Activated naive CD8-positive, alpha-beta T cell treated with anti-CD3 and anti-CD28 coated beads, Interleukin-2, amount 50 U/mL, for 24 hours (primary cell): ENCODE measurements at regions not wholly inside any gene's neighbourhood (a gene's known extent, or its start where the extent isn't known, plus 50 kb on each side); places are given as distances from the start of the nearest gene placed in this dataset.
A peak's percentile ranks its signal among the peaks of the same experiment; 100 is the strongest.
"Not testable (repeated sequence)": the region's sequence is repeated elsewhere in the genome, so short reads cannot be mapped to it uniquely, and the experiment has no call there.

ENCODE experiments used
- ATAC-seq: fragments of 150-1000 bp; cut with Tn5 transposase; one replicate; pipeline ENCODE4 v1.10.0; 2021
- DNase-seq: peaks from one replicate; pipeline ENCODE4 v3.0.0; 2021
- H3K27ac Mint-ChIP-seq: one replicate; pipeline ENCODE4 v1.8.0; 2021; ENCODE audit warnings: mild to moderate bottlenecking, mixed read lengths
- H3K27me3 Mint-ChIP-seq: one replicate; pipeline ENCODE4 v1.8.0; 2021; ENCODE audit warnings: mixed read lengths
- H3K36me3 Mint-ChIP-seq: one replicate; pipeline ENCODE4 v1.8.0; 2021; ENCODE audit warnings: low read depth, mixed read lengths
- H3K4me1 Mint-ChIP-seq: one replicate; pipeline ENCODE4 v1.8.0; 2021; ENCODE audit warnings: mixed read lengths
- H3K4me3 Mint-ChIP-seq: one replicate; pipeline ENCODE4 v1.8.0; 2021; ENCODE audit warnings: mild to moderate bottlenecking, moderate library complexity, mixed read lengths
- H3K9me3 Mint-ChIP-seq: one replicate; pipeline ENCODE4 v1.8.0; 2021; ENCODE audit warnings: mixed read lengths

- H3K4me3 Mint-ChIP-seq = no peak overlapping the region
- no peak overlapping the region for H3K27ac Mint-ChIP-seq
- H3K36me3 Mint-ChIP-seq = no peaks in the 10 kb centered on the region
- ATAC-seq (no peak), DNase-seq (no peak)
- peaks cover 3% of the 10 kb centered on the region for H3K9me3 Mint-ChIP-seq
- no peaks in the 10 kb centered on the region for H3K27me3 Mint-ChIP-seq
- no peaks in the 10 kb centered on the region for H3K4me1 Mint-ChIP-seq
These were observed 1520.7 kb downstream of the BRD1 start for GRCh38 chr22:48306785-48307510.

DNA sequence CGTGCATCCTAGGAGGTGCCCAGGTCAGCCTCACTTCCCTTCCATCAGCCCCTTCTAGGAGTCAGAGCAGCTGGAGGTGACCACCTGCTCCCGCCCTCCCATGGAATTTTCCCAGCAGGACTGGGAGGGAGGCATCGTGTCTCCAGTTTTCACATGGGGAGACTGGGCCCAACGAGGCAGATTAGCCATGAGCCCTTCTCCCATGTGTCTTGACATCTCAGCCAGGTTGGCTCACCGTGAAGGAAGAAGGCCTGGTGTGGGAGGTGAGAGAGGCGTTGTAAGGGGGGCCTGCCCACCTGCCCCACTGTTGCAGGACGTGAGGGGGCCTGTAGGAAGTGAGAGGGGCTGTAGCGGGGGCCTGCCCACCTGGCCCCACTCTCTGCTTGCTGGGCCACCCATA is 1521.4 kb downstream of the BRD1 start:
- no peaks in the 10 kb centered on the region for H3K27me3 Mint-ChIP-seq
- no peaks in the 10 kb centered on the region for H3K9me3 Mint-ChIP-seq
- no peaks in the 10 kb centered on the region for H3K4me1 Mint-ChIP-seq
- no peak overlapping the region for H3K27ac Mint-ChIP-seq
- DNase-seq (no peak), ATAC-seq (no peak)
- H3K36me3 Mint-ChIP-seq = no peaks in the 10 kb centered on the region
- H3K4me3 Mint-ChIP-seq = no peak overlapping the region

- ATAC-seq (peak; percentile 16), DNase-seq (no peak)
- Mint-ChIP-seq H3K4me3 (no peak overlapping the region), H3K27me3 (no peaks in the 10 kb centered on the region), H3K27ac (no peak overlapping the region), H3K36me3 (no peaks in the 10 kb centered on the region), H3K4me1 (no peaks in the 10 kb centered on the region), H3K9me3 (no peaks in the 10 kb centered on the region)
These were observed 1521.9 kb downstream of the BRD1 start for GRCh38 chr22:48305726-48306235.

DNA sequence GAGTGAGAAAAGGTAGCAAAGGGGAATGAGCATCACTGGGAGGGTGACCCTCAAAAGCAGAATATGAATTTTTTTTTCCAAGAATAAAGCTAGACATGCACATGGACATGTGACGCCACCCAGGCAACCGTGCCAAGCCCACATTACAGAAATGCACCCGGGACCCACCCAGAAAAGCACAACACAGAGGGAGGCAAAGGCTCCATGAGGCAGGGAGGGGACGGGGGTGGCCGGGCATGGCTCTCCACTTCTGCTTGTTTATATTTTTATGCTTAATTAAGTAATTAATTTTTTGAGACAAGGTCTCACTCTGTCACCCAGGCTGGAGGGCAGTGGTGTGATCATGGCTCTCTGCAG is 1524.3 kb downstream of the BRD1 start:
- H3K27me3 Mint-ChIP-seq = no peaks in the 10 kb centered on the region
- no peaks in the 10 kb centered on the region for H3K4me1 Mint-ChIP-seq
- H3K27ac Mint-ChIP-seq = no peak overlapping the region
- H3K36me3 Mint-ChIP-seq = no peaks in the 10 kb centered on the region
- no peak for ATAC-seq
- no peak for DNase-seq
- H3K9me3 Mint-ChIP-seq = no peaks in the 10 kb centered on the region
- H3K4me3 Mint-ChIP-seq = no peak overlapping the region

DNA sequence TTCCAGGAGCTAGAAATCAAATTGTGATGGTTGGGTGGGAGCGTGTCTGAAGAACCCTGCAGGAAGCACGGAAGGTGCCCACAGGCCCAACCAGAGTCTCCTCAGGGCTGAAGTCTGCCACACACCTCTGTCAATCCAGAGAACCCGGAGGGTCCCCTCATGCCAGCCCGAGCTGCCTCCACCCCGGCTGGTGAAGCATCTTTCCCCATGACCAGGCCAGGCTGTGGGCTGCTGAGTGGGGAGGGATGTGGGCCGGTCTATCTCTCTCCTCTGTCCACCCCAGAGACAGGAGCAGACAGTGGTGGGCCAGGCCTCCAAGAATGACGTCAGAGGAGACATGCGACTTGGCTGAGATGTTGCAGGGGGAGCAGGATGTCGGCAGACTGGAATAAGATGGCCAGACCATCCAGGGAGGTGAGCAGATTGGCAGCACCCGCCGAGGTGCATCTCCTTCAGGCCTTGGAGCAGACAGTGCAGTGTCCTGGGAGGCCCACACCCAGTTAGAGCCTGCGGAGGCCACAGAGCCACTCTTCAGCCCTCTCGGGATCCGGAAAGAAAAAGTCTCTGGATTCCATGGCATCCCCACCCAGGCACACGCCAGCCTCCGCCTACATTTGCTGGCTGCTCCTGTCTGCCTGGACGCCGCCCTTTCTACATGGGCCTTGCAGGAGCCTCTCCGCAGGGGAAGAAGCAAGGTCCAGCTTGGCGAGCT is 1524.9 kb downstream of the BRD1 start:
- H3K27me3 Mint-ChIP-seq = no peaks in the 10 kb centered on the region
- no peaks in the 10 kb centered on the region for H3K4me1 Mint-ChIP-seq
- DNase-seq = no peak
- no peaks in the 10 kb centered on the region for H3K9me3 Mint-ChIP-seq
- H3K36me3 Mint-ChIP-seq = no peaks in the 10 kb centered on the region
- H3K4me3 Mint-ChIP-seq = no peak overlapping the region
- ATAC-seq = no peak
- H3K27ac Mint-ChIP-seq = no peak overlapping the region

- Mint-ChIP-seq H3K27ac (no peak overlapping the region), H3K36me3 (no peaks in the 10 kb centered on the region), H3K4me3 (no peak overlapping the region), H3K27me3 (no peaks in the 10 kb centered on the region), H3K4me1 (no peaks in the 10 kb centered on the region), H3K9me3 (no peaks in the 10 kb centered on the region)
- ATAC-seq (no peak), DNase-seq (no peak)
These were observed 1525.8 kb downstream of the BRD1 start for GRCh38 chr22:48301908-48302307.

- no peak overlapping the region for H3K27ac Mint-ChIP-seq
- no peak for ATAC-seq
- H3K9me3 Mint-ChIP-seq = no peaks in the 10 kb centered on the region
- no peaks in the 10 kb centered on the region for H3K36me3 Mint-ChIP-seq
- DNase-seq = no peak
- H3K27me3 Mint-ChIP-seq = no peaks in the 10 kb centered on the region
- no peak overlapping the region for H3K4me3 Mint-ChIP-seq
- no peaks in the 10 kb centered on the region for H3K4me1 Mint-ChIP-seq
These were observed 1526.3 kb downstream of the BRD1 start for GRCh38 chr22:48301421-48301820.

- DNase-seq (no peak), ATAC-seq (no peak)
- H3K27me3 Mint-ChIP-seq = no peaks in the 10 kb centered on the region
- no peak overlapping the region for H3K4me3 Mint-ChIP-seq
- H3K27ac Mint-ChIP-seq = no peak overlapping the region
- H3K36me3 Mint-ChIP-seq = no peaks in the 10 kb centered on the region
- H3K4me1 Mint-ChIP-seq = no peaks in the 10 kb centered on the region
- no peaks in the 10 kb centered on the region for H3K9me3 Mint-ChIP-seq
These were observed 1526.8 kb downstream of the BRD1 start for GRCh38 chr22:48300877-48301276.

- Mint-ChIP-seq H3K36me3 (no peaks in the 10 kb centered on the region), H3K27ac (no peak overlapping the region), H3K9me3 (no peaks in the 10 kb centered on the region), H3K4me3 (no peak overlapping the region), H3K27me3 (no peaks in the 10 kb centered on the region), H3K4me1 (no peaks in the 10 kb centered on the region)
- DNase-seq (no peak), ATAC-seq (no peak)
These were observed 1527.9 kb downstream of the BRD1 start for GRCh38 chr22:48299801-48300200.

GRCh38 chr22:48299124-48299523 is 1528.5 kb downstream of the BRD1 start:
- no peak overlapping the region for H3K27ac Mint-ChIP-seq
- H3K4me1 Mint-ChIP-seq = no peaks in the 10 kb centered on the region
- H3K36me3 Mint-ChIP-seq = no peaks in the 10 kb centered on the region
- H3K27me3 Mint-ChIP-seq = no peaks in the 10 kb centered on the region
- no peak overlapping the region for H3K4me3 Mint-ChIP-seq
- ATAC-seq = no peak
- no peaks in the 10 kb centered on the region for H3K9me3 Mint-ChIP-seq
- DNase-seq = no peak

GRCh38 chr22:48297296-48297695 is 1530.4 kb downstream of the BRD1 start:
- Mint-ChIP-seq H3K4me1 (no peaks in the 10 kb centered on the region), H3K27me3 (no peaks in the 10 kb centered on the region), H3K36me3 (no peaks in the 10 kb centered on the region), H3K9me3 (peaks cover 4% of the 10 kb centered on the region), H3K4me3 (no peak overlapping the region), H3K27ac (no peak overlapping the region)
- no peak for DNase-seq
- ATAC-seq = no peak

DNA sequence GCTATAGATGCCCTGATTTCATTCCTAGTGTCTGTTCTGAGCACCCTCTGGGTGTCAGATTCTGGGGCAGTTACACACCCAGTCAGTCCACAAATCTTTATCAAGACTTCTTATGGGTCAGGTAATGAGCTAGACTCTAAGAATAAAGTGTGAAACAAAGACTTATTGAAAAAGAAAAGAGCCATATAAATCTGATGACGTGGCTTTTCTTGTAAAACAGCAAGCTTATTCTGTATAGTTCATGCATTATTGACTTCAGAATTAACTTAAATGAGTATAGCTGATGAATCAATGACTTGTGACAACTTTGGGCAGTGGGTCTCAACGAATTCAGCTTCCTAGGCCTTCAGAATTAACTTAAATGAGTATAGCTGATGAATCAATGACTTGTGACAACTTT is 1527.5 kb downstream of the TBC1D22A start:
- H3K27ac Mint-ChIP-seq, H3K4me3 Mint-ChIP-seq, DNase-seq, H3K9me3 Mint-ChIP-seq, ATAC-seq, H3K4me1 Mint-ChIP-seq, H3K36me3 Mint-ChIP-seq, H3K27me3 Mint-ChIP-seq: not testable (repeated sequence)

- Mint-ChIP-seq H3K36me3 (no peaks in the 10 kb centered on the region), H3K27ac (no peak overlapping the region), H3K9me3 (peaks cover 3% of the 10 kb centered on the region), H3K27me3 (peaks cover 6% of the 10 kb centered on the region), H3K4me1 (no peaks in the 10 kb centered on the region), H3K4me3 (no peak overlapping the region)
- ATAC-seq (no peak), DNase-seq (no peak)
These were observed 1526.0 kb downstream of the TBC1D22A start for GRCh38 chr22:48288376-48288940.

DNA sequence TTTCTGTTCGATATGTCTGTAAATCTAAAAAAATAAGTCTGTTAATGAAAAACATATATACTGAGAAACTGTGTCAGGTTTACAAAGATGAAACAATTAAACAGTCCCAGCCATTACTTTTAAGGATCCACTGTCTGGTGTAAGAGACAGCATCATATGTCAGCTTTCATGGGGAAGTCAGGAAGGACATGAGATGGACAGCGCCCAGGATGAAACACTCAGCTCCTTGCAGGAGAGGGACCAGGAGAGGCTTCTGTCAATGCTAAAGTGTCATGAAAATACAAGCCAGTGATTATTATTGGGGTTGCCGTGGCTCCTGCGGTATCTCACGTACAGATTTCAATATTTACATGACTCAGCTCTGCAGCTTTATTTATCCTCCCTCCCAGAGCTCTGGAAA is 1524.6 kb downstream of the TBC1D22A start:
- Mint-ChIP-seq H3K27me3 (peaks cover 6% of the 10 kb centered on the region), H3K9me3 (peaks cover under 1% of the 10 kb centered on the region), H3K4me3 (no peak overlapping the region), H3K36me3 (no peaks in the 10 kb centered on the region), H3K27ac (no peak overlapping the region), H3K4me1 (no peaks in the 10 kb centered on the region)
- no peak for ATAC-seq
- no peak for DNase-seq

GRCh38 chr22:48284671-48285070 is 1522.2 kb downstream of the TBC1D22A start:
- no peak for DNase-seq

More at GRCh38 chr22:48284671-48285070, 1522.2 kb downstream of the TBC1D22A start:
- no peaks in the 10 kb centered on the region for H3K4me1 Mint-ChIP-seq
- H3K36me3 Mint-ChIP-seq = no peaks in the 10 kb centered on the region
- no peak overlapping the region for H3K27ac Mint-ChIP-seq
- no peak overlapping the region for H3K4me3 Mint-ChIP-seq
- peaks cover 6% of the 10 kb centered on the region for H3K27me3 Mint-ChIP-seq
- ATAC-seq = no peak
- no peaks in the 10 kb centered on the region for H3K9me3 Mint-ChIP-seq
